ENCODE measurements at regions not wholly inside any gene's neighbourhood (a gene's known extent, or its start where the extent isn't known, plus 50 kb on each side); places are given as distances from the start of the nearest gene placed in this dataset.

GRCh38 chr6:92827104-92827503 is 592.3 kb downstream of the EPHA7 start:
- DNase-seq (ENCODE audit: low read depth) = no peak

- DNase-seq (ENCODE audit: low read depth) = no peak
Observed at GRCh38 chr6:92826633-92827032, 592.7 kb downstream of the EPHA7 start.

- no peak for DNase-seq (ENCODE audit: low read depth)
Observed at GRCh38 chr6:92822222-92822621, 597.1 kb downstream of the EPHA7 start.

- DNase-seq (ENCODE audit: low read depth) = no peak
Observed at GRCh38 chr6:92820601-92821000, 598.8 kb downstream of the EPHA7 start.

GRCh38 chr6:92810913-92811312 is 608.4 kb downstream of the EPHA7 start:
- no peak for DNase-seq (ENCODE audit: low read depth)

GRCh38 chr6:92806254-92806653 is 613.1 kb downstream of the EPHA7 start:
- DNase-seq (ENCODE audit: low read depth) = no peak

GRCh38 chr6:92791403-92791802 is 628.0 kb downstream of the EPHA7 start:
- no peak for DNase-seq (ENCODE audit: low read depth)

GRCh38 chr6:92790381-92790780 is 629.0 kb downstream of the EPHA7 start:
- DNase-seq (ENCODE audit: low read depth) = no peak

GRCh38 chr6:92784235-92784634 is 635.1 kb downstream of the EPHA7 start:
- DNase-seq (ENCODE audit: low read depth) = no peak

GRCh38 chr6:92779746-92780145 is 639.6 kb downstream of the EPHA7 start:
- DNase-seq (ENCODE audit: low read depth) = no peak

- DNase-seq (ENCODE audit: low read depth) = no peak
Observed at GRCh38 chr6:92777146-92777740, 642.1 kb downstream of the EPHA7 start.

GRCh38 chr6:92770540-92770939 is 648.8 kb downstream of the EPHA7 start:
- no peak for DNase-seq (ENCODE audit: low read depth)

- DNase-seq (ENCODE audit: low read depth) = no peak
Observed at GRCh38 chr6:92767101-92767500, 652.3 kb downstream of the EPHA7 start.

- DNase-seq (ENCODE audit: low read depth) = no peak
Observed at GRCh38 chr6:92763680-92764079, 655.7 kb downstream of the EPHA7 start.

- no peak for DNase-seq (ENCODE audit: low read depth)
Observed at GRCh38 chr6:92763274-92763584, 656.1 kb downstream of the EPHA7 start.

GRCh38 chr6:92762443-92763273 is 656.7 kb downstream of the EPHA7 start:
- no peak for DNase-seq (ENCODE audit: low read depth)

- no peak for DNase-seq (ENCODE audit: low read depth)
Observed at GRCh38 chr6:92759178-92759577, 660.2 kb downstream of the EPHA7 start.

- no peak for DNase-seq (ENCODE audit: low read depth)
Observed at GRCh38 chr6:92757925-92758324, 661.4 kb downstream of the EPHA7 start.

- DNase-seq (ENCODE audit: low read depth) = no peak
Observed at GRCh38 chr6:92756912-92757311, 662.4 kb downstream of the EPHA7 start.

GRCh38 chr6:92753956-92754355 is 665.4 kb downstream of the EPHA7 start:
- DNase-seq (ENCODE audit: low read depth) = no peak

GRCh38 chr6:92752114-92752513 is 667.2 kb downstream of the EPHA7 start:
- no peak for DNase-seq (ENCODE audit: low read depth)

GRCh38 chr6:92748131-92748530 is 671.2 kb downstream of the EPHA7 start:
- no peak for DNase-seq (ENCODE audit: low read depth)

GRCh38 chr6:92737983-92738382 is 681.4 kb downstream of the EPHA7 start:
- no peak for DNase-seq (ENCODE audit: low read depth)
